Left ventricle myocardium inferior (tissue), 1 donor: ENCODE measurements at regions not wholly inside any gene's neighbourhood (a gene's known extent, or its start where the extent isn't known, plus 50 kb on each side); places are given as distances from the start of the nearest gene placed in this dataset.

Experiments used
- DNase-seq: peaks from one replicate; pipeline ENCODE4 v3.0.0-alpha.2; 2020
- H3K27ac ChIP-seq: fragments of 200-600 bp; replicated peaks from 2 replicates; pipeline ENCODE4 v1.8.0; 2021
- H3K27me3 ChIP-seq: fragments of 200-600 bp; 2 replicates; pipeline ENCODE4 v1.8.0; 2021; ENCODE audit warnings: low read depth
- H3K36me3 ChIP-seq: fragments of 200-600 bp; 2 replicates; pipeline ENCODE4 v1.8.0; 2021
- H3K4me1 ChIP-seq: fragments of 200-600 bp; 2 replicates; pipeline ENCODE4 v1.8.0; 2021
- H3K4me3 ChIP-seq: fragments of 200-600 bp; 2 replicates; pipeline ENCODE4 v1.8.0; 2021; ENCODE audit warnings: mild to moderate bottlenecking, moderate library complexity
- H3K9me3 ChIP-seq: fragments of 200-600 bp; replicated peaks from 2 replicates; pipeline ENCODE4 v1.8.0; 2021
- intact Hi-C: fragments of 100-400 bp; cut with micrococcal nuclease; formaldehyde crosslinking; loops from one replicate; pipeline ENCODE4 v1.11.0; 2022
- TF ChIP-seq, protein P1 (sequence below): fragments of 200-600 bp; IDR thresholded peaks from 2 replicates; pipeline ENCODE4 v1.8.0; 2021; ENCODE audit warnings: antibody characterized with exemption, mild to moderate bottlenecking, borderline replicate concordance
- donor health status: DM: no; HTN: yes; CAD: no; lungs with severe emphysema.

DNA sequence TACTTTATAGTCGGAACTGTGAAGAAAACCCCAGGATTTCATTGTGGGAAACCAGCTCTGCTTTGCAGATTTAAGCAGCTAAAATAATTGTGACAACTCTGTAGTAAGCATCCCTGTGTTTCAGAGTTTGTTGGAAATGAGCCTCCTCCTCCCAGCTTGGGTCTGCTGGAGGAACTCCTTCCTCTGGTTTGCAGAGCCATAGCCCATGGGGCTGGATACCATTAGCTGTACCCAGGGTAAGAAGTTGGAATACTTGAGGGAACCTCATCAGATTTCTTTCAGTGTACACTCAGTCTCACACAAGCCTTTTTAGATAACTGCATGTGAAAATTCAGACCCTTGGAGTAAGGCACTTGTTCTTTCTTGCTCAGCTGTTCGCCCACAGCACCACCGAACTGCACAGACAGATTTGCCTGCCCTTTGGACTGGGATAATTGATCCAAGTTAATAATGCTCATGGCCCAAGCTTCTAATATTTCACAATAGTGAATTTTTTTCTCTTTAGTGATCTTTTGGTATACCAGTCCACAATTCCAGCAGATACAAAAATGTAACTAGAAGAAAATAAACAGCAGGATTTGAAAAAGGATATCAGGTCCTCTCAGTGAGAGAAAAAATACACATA is 467.4 kb upstream of the FZD8 start:
- DNase-seq = no peak
- Histone ChIP-seq H3K4me1 (peaks cover 15% of the 10 kb centered on the region), H3K9me3 (no peaks in the 10 kb centered on the region), H3K4me3 (no peak overlapping the region), H3K36me3 (no peaks in the 10 kb centered on the region), H3K27me3 (no peaks in the 10 kb centered on the region), H3K27ac (no peak overlapping the region)
- intact Hi-C loops = no loop called here
- TF ChIP-seq, protein P1, sequence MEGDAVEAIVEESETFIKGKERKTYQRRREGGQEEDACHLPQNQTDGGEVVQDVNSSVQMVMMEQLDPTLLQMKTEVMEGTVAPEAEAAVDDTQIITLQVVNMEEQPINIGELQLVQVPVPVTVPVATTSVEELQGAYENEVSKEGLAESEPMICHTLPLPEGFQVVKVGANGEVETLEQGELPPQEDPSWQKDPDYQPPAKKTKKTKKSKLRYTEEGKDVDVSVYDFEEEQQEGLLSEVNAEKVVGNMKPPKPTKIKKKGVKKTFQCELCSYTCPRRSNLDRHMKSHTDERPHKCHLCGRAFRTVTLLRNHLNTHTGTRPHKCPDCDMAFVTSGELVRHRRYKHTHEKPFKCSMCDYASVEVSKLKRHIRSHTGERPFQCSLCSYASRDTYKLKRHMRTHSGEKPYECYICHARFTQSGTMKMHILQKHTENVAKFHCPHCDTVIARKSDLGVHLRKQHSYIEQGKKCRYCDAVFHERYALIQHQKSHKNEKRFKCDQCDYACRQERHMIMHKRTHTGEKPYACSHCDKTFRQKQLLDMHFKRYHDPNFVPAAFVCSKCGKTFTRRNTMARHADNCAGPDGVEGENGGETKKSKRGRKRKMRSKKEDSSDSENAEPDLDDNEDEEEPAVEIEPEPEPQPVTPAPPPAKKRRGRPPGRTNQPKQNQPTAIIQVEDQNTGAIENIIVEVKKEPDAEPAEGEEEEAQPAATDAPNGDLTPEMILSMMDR = no peak

DNA sequence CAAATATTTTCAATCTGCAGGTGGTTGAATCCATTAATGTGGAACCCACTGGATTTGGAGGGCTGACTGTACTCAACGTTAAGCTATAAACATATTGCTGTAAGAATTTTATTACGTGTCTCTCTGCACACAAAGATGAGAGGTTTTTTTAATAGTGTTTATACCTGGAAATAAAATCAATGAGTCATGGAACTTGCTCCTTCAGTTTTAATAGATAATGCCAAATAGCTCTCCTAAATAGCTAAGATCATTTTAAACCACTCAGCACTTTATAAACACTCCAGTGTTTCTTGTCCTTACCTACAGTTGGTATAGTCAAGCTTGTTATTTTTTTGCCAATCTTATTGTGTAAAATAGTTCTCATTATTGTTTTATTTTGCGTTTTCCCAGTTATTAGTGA is 455.6 kb upstream of the FZD8 start:
- Histone ChIP-seq H3K36me3 (no peaks in the 10 kb centered on the region), H3K9me3 (peaks cover 41% of the 10 kb centered on the region), H3K27me3 (no peaks in the 10 kb centered on the region), H3K4me1 (no peaks in the 10 kb centered on the region), H3K27ac (no peak overlapping the region), H3K4me3 (no peak overlapping the region)
- DNase-seq = no peak
- TF ChIP-seq, protein P1 = no peak
- intact Hi-C loops = no loop called here

DNA sequence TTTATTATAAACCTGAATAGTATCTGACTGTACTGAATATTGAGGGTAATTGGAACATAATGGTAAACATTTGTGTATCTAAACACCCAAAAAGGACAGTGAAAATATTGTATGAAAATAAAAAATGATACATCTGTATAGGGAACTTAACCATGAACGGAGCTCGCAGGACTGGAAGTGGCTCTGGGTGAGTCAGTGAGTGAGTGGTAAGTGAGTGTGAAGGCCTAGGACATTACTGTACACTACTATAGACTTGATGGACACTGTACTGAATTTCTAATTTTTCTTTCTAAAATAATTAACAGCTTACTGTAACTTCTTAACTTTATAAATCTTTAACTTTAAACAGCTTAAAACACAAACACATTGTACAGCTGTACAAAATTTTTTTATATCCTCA is 454.5 kb upstream of the FZD8 start:
- no peak for DNase-seq
- Histone ChIP-seq H3K9me3 (peaks cover 39% of the 10 kb centered on the region), H3K4me3 (no peak overlapping the region), H3K36me3 (no peaks in the 10 kb centered on the region), H3K4me1 (no peaks in the 10 kb centered on the region), H3K27me3 (no peaks in the 10 kb centered on the region), H3K27ac (no peak overlapping the region)
- intact Hi-C loops = no loop called here
- TF ChIP-seq, protein P1 = no peak

DNA sequence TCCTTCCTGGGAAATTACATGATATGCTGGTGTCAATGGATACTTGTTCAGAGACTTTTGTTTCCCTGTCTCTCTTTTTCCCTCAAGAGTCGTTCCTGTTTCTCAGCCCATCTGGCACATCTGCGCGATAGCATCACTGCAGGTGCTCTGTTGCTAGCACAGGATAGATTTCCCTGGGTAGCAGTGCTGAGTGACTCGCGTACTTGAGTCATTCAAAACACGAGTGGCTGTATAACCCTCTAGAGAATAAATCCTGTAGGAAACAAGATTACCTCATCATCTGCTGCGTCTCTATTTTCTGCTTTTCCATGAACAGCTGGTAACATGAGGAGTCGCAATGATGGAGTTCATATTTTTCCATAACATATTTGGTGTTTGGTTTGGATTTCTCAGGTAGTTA is 452.0 kb upstream of the FZD8 start:
- no peak for DNase-seq
- TF ChIP-seq, protein P1 = no peak
- intact Hi-C loops = no loop called here
- Histone ChIP-seq H3K27me3 (no peaks in the 10 kb centered on the region), H3K4me1 (peaks cover 16% of the 10 kb centered on the region), H3K4me3 (no peak overlapping the region), H3K27ac (no peak overlapping the region), H3K36me3 (no peaks in the 10 kb centered on the region), H3K9me3 (peaks cover 14% of the 10 kb centered on the region)

DNA sequence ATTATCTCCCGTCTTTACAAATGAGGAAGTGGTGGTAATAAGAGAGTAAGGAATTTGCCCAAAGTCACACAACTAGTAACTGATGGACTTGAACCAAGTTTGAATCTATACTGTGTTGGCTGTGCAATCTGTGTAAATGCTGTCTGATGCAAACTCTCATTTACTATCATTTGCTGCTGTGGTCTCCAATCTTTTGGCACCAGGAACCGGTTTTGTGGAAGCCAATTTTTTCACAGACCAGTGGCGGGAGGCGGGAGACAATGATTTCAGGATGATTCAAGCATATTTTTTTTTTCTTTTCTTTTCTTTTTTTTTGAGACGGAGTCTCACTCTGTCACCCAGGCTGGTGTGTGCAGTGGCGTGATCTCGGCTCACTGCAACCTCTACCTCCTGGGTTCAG is 450.0 kb upstream of the FZD8 start:
- DNase-seq = no peak
- H3K4me3 ChIP-seq = no peak overlapping the region
- intact Hi-C loops = no loop called here
- peaks cover 16% of the 10 kb centered on the region for H3K4me1 ChIP-seq
- no peaks in the 10 kb centered on the region for H3K27me3 ChIP-seq
- H3K9me3 ChIP-seq = no peaks in the 10 kb centered on the region
- TF ChIP-seq, protein P1 = no peak
- H3K36me3 ChIP-seq = no peaks in the 10 kb centered on the region
- no peak overlapping the region for H3K27ac ChIP-seq
